MG63 (cell line): ENCODE measurements at regions not wholly inside any gene's neighbourhood (a gene's known extent, or its start where the extent isn't known, plus 50 kb on each side); places are given as distances from the start of the nearest gene placed in this dataset.

Experiments used
- DNase-seq: peaks from one replicate; pipeline ENCODE4 v3.0.0-alpha.2; 2020
- H3K27me3 ChIP-seq: fragments of 250-450 bp; sonication (Bioruptor Pico); 2 replicates; pipeline ENCODE4 v1.5.1; 2020; ENCODE audit warnings: mild to moderate bottlenecking, moderate library complexity
- H3K36me3 ChIP-seq: fragments of 250-450 bp; sonication (Bioruptor Pico); 2 replicates; pipeline ENCODE4 v1.5.1; 2020; ENCODE audit warnings: mild to moderate bottlenecking, moderate library complexity
- H3K4me3 ChIP-seq: fragments of 250-450 bp; sonication (Bioruptor Pico); 2 replicates; pipeline ENCODE4 v1.5.1; 2020; ENCODE audit warnings: mild to moderate bottlenecking, moderate library complexity
- H3K9me3 ChIP-seq: fragments of 250-450 bp; sonication (Bioruptor Pico); 2 replicates; pipeline ENCODE4 v1.5.1; 2020; ENCODE audit warnings: mild to moderate bottlenecking, moderate library complexity

DNA sequence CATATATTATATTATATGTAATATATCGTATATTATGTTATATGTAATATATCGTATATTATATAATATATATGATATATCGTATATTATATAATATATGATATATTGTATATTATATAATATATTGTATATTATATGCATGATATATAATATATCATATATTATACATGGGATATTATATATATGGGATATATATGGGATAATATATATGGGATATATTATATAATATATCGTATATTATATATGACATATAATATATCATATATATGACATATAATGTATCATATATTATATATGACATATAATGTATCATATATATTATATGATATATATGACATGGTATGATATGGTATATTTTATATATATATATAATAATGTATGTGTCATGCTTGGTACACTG is 79.5 kb upstream of the CALM2 start:
- Histone ChIP-seq H3K36me3 (no peaks in the 10 kb centered on the region), H3K27me3 (no peaks in the 10 kb centered on the region)
- no peak for DNase-seq

GRCh38 chr2:47254464-47254863 is 78.2 kb upstream of the CALM2 start:
- Histone ChIP-seq H3K36me3 (no peaks in the 10 kb centered on the region), H3K27me3 (no peaks in the 10 kb centered on the region)
- no peak for DNase-seq

More for the DNA sequence above, 79.5 kb upstream of the CALM2 start:
- H3K9me3 ChIP-seq, result no peaks in the 10 kb centered on the region
- no peak overlapping the region for H3K4me3 ChIP-seq

GRCh38 chr2:47253447-47253846 is 77.1 kb upstream of the CALM2 start:
- no peaks in the 10 kb centered on the region for H3K27me3 ChIP-seq
- H3K4me3 ChIP-seq, result no peak overlapping the region
- no peaks in the 10 kb centered on the region for H3K9me3 ChIP-seq
- no peak for DNase-seq
- H3K36me3 ChIP-seq, result no peaks in the 10 kb centered on the region

More at GRCh38 chr2:47254464-47254863, 78.2 kb upstream of the CALM2 start:
- H3K4me3 ChIP-seq, result no peak overlapping the region
- no peaks in the 10 kb centered on the region for H3K9me3 ChIP-seq

DNA sequence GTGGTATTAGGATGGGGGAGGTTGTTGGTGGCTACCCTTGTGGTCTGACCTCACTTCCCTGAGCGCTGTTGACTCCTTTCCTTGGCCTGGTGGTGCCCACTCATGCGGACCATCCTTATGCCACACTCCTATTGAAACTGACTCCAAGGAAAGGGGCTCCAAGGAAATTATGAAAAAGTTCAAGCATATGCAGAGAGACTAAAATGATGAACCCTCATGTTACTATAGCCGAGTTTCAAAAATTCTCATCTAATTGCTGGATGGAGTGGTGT is 75.0 kb upstream of the CALM2 start:
- Histone ChIP-seq H3K4me3 (no peak overlapping the region), H3K27me3 (no peaks in the 10 kb centered on the region), H3K9me3 (no peaks in the 10 kb centered on the region), H3K36me3 (no peaks in the 10 kb centered on the region)
- no peak for DNase-seq

- H3K4me3 ChIP-seq, result no peak overlapping the region
- no peaks in the 10 kb centered on the region for H3K36me3 ChIP-seq
- DNase-seq, result no peak
- no peaks in the 10 kb centered on the region for H3K27me3 ChIP-seq
- H3K9me3 ChIP-seq, result no peaks in the 10 kb centered on the region
These were observed 74.5 kb upstream of the CALM2 start for GRCh38 chr2:47250586-47251403.

GRCh38 chr2:47249931-47250330 is 73.6 kb upstream of the CALM2 start:
- DNase-seq, result no peak
- no peaks in the 10 kb centered on the region for H3K9me3 ChIP-seq
- H3K4me3 ChIP-seq, result no peak overlapping the region
- no peaks in the 10 kb centered on the region for H3K27me3 ChIP-seq
- no peaks in the 10 kb centered on the region for H3K36me3 ChIP-seq

- DNase-seq, result no peak
- Histone ChIP-seq H3K27me3 (no peaks in the 10 kb centered on the region), H3K9me3 (no peaks in the 10 kb centered on the region), H3K36me3 (no peaks in the 10 kb centered on the region), H3K4me3 (no peak overlapping the region)
These were observed 73.0 kb upstream of the CALM2 start for GRCh38 chr2:47249157-47249900.

GRCh38 chr2:47243596-47244323 is 67.4 kb upstream of the CALM2 start:
- no peaks in the 10 kb centered on the region for H3K9me3 ChIP-seq
- no peak overlapping the region for H3K4me3 ChIP-seq
- DNase-seq, result no peak
- H3K27me3 ChIP-seq, result no peaks in the 10 kb centered on the region
- H3K36me3 ChIP-seq, result no peaks in the 10 kb centered on the region

GRCh38 chr2:47241715-47242114 is 65.4 kb upstream of the CALM2 start:
- Histone ChIP-seq H3K27me3 (no peaks in the 10 kb centered on the region), H3K9me3 (no peaks in the 10 kb centered on the region), H3K36me3 (no peaks in the 10 kb centered on the region), H3K4me3 (no peak overlapping the region)
- no peak for DNase-seq

DNA sequence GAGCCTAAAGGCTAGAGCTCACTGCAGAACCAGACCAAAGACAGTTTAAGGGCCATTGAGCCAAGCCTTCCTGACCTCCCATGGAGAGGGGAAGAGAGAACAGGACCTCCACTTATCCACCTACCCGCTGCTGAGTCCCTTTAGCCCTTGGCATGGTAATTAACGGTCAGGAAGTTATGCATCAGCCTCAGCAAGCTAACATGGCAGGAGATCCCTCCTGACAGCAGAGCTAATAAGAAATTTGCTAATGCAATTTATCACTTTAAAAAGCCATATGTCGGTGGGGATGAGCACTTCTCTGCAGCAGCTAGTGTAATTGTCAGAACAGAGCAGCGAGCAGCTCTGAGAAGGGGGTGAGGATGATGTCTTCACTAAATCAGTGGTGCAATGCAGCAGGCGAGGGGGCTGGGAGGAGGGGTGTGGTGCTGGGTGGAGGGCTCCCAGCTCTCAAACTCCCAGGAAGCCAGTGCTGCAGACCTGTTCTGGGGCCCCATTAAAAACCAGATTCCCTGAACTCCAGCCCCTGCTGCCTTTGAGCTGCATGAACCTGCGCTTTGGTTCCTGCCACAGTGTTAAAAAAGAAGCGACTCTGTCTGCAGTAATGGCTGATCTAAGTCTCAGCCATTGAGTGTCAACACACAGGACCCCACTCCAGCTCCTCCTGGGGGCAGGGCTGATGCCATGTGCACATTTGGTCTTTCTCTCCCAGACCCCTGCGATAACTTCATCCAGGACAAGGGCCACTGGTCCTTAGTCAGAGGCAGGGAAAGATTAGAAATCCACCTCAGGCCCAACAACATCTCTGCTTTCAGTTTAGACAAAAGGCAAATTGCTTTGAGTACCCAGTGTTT is 63.0 kb upstream of the CALM2 start:
- DNase-seq, result no peak
- no peaks in the 10 kb centered on the region for H3K9me3 ChIP-seq
- no peaks in the 10 kb centered on the region for H3K27me3 ChIP-seq
- H3K36me3 ChIP-seq, result no peaks in the 10 kb centered on the region
- H3K4me3 ChIP-seq, result no peak overlapping the region

- no peak for DNase-seq
These were observed 62.3 kb upstream of the CALM2 start for GRCh38 chr2:47238638-47239037.

GRCh38 chr2:47237375-47238334 is 61.3 kb upstream of the CALM2 start:
- no peaks in the 10 kb centered on the region for H3K36me3 ChIP-seq
- no peaks in the 10 kb centered on the region for H3K27me3 ChIP-seq
- H3K4me3 ChIP-seq, result no peak overlapping the region
- no peaks in the 10 kb centered on the region for H3K9me3 ChIP-seq
- no peak for DNase-seq

More at GRCh38 chr2:47238638-47239037, 62.3 kb upstream of the CALM2 start:
- Histone ChIP-seq H3K36me3 (no peaks in the 10 kb centered on the region), H3K4me3 (no peak overlapping the region), H3K9me3 (no peaks in the 10 kb centered on the region), H3K27me3 (no peaks in the 10 kb centered on the region)

- DNase-seq, result no peak
- no peaks in the 10 kb centered on the region for H3K27me3 ChIP-seq
- H3K36me3 ChIP-seq, result no peaks in the 10 kb centered on the region
- H3K4me3 ChIP-seq, result no peak overlapping the region
- no peaks in the 10 kb centered on the region for H3K9me3 ChIP-seq
These were observed 60.3 kb upstream of the CALM2 start for GRCh38 chr2:47236503-47237215.

- Histone ChIP-seq H3K27me3 (no peaks in the 10 kb centered on the region), H3K4me3 (no peak overlapping the region), H3K36me3 (no peaks in the 10 kb centered on the region), H3K9me3 (no peaks in the 10 kb centered on the region)
- no peak for DNase-seq
These were observed 58.8 kb upstream of the CALM2 start for GRCh38 chr2:47235132-47235531.

GRCh38 chr2:47234456-47234855 is 58.1 kb upstream of the CALM2 start:
- no peaks in the 10 kb centered on the region for H3K9me3 ChIP-seq
- DNase-seq, result no peak
- H3K36me3 ChIP-seq, result no peaks in the 10 kb centered on the region
- H3K4me3 ChIP-seq, result no peak overlapping the region
- H3K27me3 ChIP-seq, result no peaks in the 10 kb centered on the region
